Right renal pelvis (tissue), 4 donors: ENCODE measurements at regions not wholly inside any gene's neighbourhood (a gene's known extent, or its start where the extent isn't known, plus 50 kb on each side); places are given as distances from the start of the nearest gene placed in this dataset.
"Not testable (repeated sequence)": the region's sequence is repeated elsewhere in the genome, so short reads cannot be mapped to it uniquely, and the experiment has no call there.

Source experiments
- DNase-seq, 4 donors: peaks; one replicate each; pipeline ENCODE4 v3.0.0-alpha.2; 2013; ENCODE audit warnings: low read depth in 4 of 4, low spot score in 3 of 4, missing footprints in 1 of 4

GRCh38 chr1:170436928-170437327 lies 95.0 kb upstream of the GORAB start:
- DNase-seq, result no peak

- DNase-seq, result no peak
Measured at GRCh38 chr1:170445096-170445495, 86.9 kb upstream of the GORAB start.

- DNase-seq, result no peak
Measured at GRCh38 chr1:170448661-170449158, 83.3 kb upstream of the GORAB start.

GRCh38 chr1:170457325-170458050 lies 74.5 kb upstream of the GORAB start:
- DNase-seq, result not testable (repeated sequence)

GRCh38 chr1:170460001-170460400 lies 72.0 kb upstream of the GORAB start:
- DNase-seq, result no peak

- DNase-seq, result no peak
Measured at GRCh38 chr1:170460414-170461155, 71.4 kb upstream of the GORAB start.

GRCh38 chr1:170461291-170461747 lies 70.6 kb upstream of the GORAB start:
- DNase-seq, result no peak

- DNase-seq, result no peak
Measured at GRCh38 chr1:170461762-170462384, 70.1 kb upstream of the GORAB start.

GRCh38 chr1:170470121-170470520 lies 61.8 kb upstream of the GORAB start:
- no peak for DNase-seq

GRCh38 chr1:170471398-170472053 lies 60.4 kb upstream of the GORAB start:
- no peak for DNase-seq

GRCh38 chr1:170481000-170481399 lies 51.0 kb upstream of the GORAB start:
- DNase-seq, result no peak
